BE2C (cell line): ENCODE measurements at regions not wholly inside any gene's neighbourhood (a gene's known extent, or its start where the extent isn't known, plus 50 kb on each side); places are given as distances from the start of the nearest gene placed in this dataset.

Source experiments
- DNase-seq: peaks from one replicate; pipeline ENCODE4 v3.0.0-alpha.2; 2020
- H3K27me3 ChIP-seq: fragments of 250-450 bp; sonication (Bioruptor Pico); 2 replicates; pipeline ENCODE4 v1.5.1; 2020; ENCODE audit warnings: mild to moderate bottlenecking
- H3K36me3 ChIP-seq: fragments of 250-450 bp; sonication (Bioruptor Pico); 2 replicates; pipeline ENCODE4 v1.5.1; 2020; ENCODE audit warnings: mild to moderate bottlenecking
- H3K4me1 ChIP-seq: fragments of 250-450 bp; sonication (Bioruptor Pico); 2 replicates; pipeline ENCODE4 v1.5.1; 2020
- H3K4me3 ChIP-seq: 2 replicates; pipeline ENCODE4 v1.5.1; 2011; ENCODE audit warnings: low read depth, low read length
- H3K9me3 ChIP-seq: fragments of 250-450 bp; sonication (Bioruptor Pico); 2 replicates; pipeline ENCODE4 v1.5.1; 2020
- CTCF ChIP-seq: IDR thresholded peaks from 2 replicates; pipeline ENCODE4 v1.5.1; 2012; ENCODE audit warnings: mild to moderate bottlenecking, low read depth, low read length

GRCh38 chr1:229886636-229887035 lies 180.4 kb upstream of the GALNT2 start:
- TF ChIP-seq CTCF = no peak
- Histone ChIP-seq H3K4me3 (no peak overlapping the region), H3K4me1 (peaks cover 27% of the 10 kb centered on the region), H3K27me3 (no peaks in the 10 kb centered on the region), H3K9me3 (no peaks in the 10 kb centered on the region), H3K36me3 (no peaks in the 10 kb centered on the region)
- no peak for DNase-seq

GRCh38 chr1:229887043-229887822 lies 179.8 kb upstream of the GALNT2 start:
- no peak for DNase-seq
- no peak overlapping the region for H3K4me3 ChIP-seq
- no peaks in the 10 kb centered on the region for H3K9me3 ChIP-seq

GRCh38 chr1:229888157-229888556 lies 178.9 kb upstream of the GALNT2 start:
- Histone ChIP-seq H3K4me3 (no peak overlapping the region), H3K36me3 (no peaks in the 10 kb centered on the region), H3K4me1 (peaks cover 30% of the 10 kb centered on the region), H3K9me3 (no peaks in the 10 kb centered on the region), H3K27me3 (no peaks in the 10 kb centered on the region)
- DNase-seq = no peak
- no peak for TF ChIP-seq CTCF

More at GRCh38 chr1:229887043-229887822, 179.8 kb upstream of the GALNT2 start:
- H3K27me3 ChIP-seq = no peaks in the 10 kb centered on the region
- H3K4me1 ChIP-seq = peaks cover 27% of the 10 kb centered on the region
- no peaks in the 10 kb centered on the region for H3K36me3 ChIP-seq
- TF ChIP-seq CTCF = no peak

GRCh38 chr1:229888561-229889001 lies 178.5 kb upstream of the GALNT2 start:
- no peak for TF ChIP-seq CTCF
- H3K4me1 ChIP-seq = peaks cover 34% of the 10 kb centered on the region
- no peaks in the 10 kb centered on the region for H3K27me3 ChIP-seq
- no peaks in the 10 kb centered on the region for H3K9me3 ChIP-seq
- DNase-seq = no peak
- no peak overlapping the region for H3K4me3 ChIP-seq
- H3K36me3 ChIP-seq = no peaks in the 10 kb centered on the region

GRCh38 chr1:229889031-229889517 lies 178.0 kb upstream of the GALNT2 start:
- Histone ChIP-seq H3K9me3 (no peaks in the 10 kb centered on the region), H3K36me3 (no peaks in the 10 kb centered on the region), H3K4me1 (peaks cover 36% of the 10 kb centered on the region), H3K27me3 (no peaks in the 10 kb centered on the region), H3K4me3 (no peak overlapping the region)
- DNase-seq = no peak
- no peak for TF ChIP-seq CTCF

- DNase-seq = no peak
- no peaks in the 10 kb centered on the region for H3K36me3 ChIP-seq
- no peaks in the 10 kb centered on the region for H3K9me3 ChIP-seq
- no peaks in the 10 kb centered on the region for H3K27me3 ChIP-seq
- no peak overlapping the region for H3K4me3 ChIP-seq
- H3K4me1 ChIP-seq = peaks cover 31% of the 10 kb centered on the region
- TF ChIP-seq CTCF = no peak
Observed at GRCh38 chr1:229891227-229891626, 175.8 kb upstream of the GALNT2 start.
